ENCODE measurements at regions not wholly inside any gene's neighbourhood (a gene's known extent, or its start where the extent isn't known, plus 50 kb on each side); places are given as distances from the start of the nearest gene placed in this dataset.

- H3K27ac ChIP-seq = no peak overlapping the region
- H3K9me3 ChIP-seq = no peaks in the 10 kb centered on the region
- H3K4me1 ChIP-seq (replicated peaks) = no peaks in the 10 kb centered on the region
- no peak for DNase-seq (ENCODE audit: low spot score)
- intact Hi-C loops (cut with DNase I) = no loop called here
- no peaks in the 10 kb centered on the region for H3K36me3 ChIP-seq
- no peaks in the 10 kb centered on the region for H3K27me3 ChIP-seq (replicated peaks; ENCODE audit: insufficient read depth)
- TF ChIP-seq POLR2A (IDR thresholded peaks at IDR 0.05) (no peak), POLR2AphosphoS5 (IDR thresholded peaks at IDR 0.05) (no peak)
- TF ChIP-seq, protein P1, sequence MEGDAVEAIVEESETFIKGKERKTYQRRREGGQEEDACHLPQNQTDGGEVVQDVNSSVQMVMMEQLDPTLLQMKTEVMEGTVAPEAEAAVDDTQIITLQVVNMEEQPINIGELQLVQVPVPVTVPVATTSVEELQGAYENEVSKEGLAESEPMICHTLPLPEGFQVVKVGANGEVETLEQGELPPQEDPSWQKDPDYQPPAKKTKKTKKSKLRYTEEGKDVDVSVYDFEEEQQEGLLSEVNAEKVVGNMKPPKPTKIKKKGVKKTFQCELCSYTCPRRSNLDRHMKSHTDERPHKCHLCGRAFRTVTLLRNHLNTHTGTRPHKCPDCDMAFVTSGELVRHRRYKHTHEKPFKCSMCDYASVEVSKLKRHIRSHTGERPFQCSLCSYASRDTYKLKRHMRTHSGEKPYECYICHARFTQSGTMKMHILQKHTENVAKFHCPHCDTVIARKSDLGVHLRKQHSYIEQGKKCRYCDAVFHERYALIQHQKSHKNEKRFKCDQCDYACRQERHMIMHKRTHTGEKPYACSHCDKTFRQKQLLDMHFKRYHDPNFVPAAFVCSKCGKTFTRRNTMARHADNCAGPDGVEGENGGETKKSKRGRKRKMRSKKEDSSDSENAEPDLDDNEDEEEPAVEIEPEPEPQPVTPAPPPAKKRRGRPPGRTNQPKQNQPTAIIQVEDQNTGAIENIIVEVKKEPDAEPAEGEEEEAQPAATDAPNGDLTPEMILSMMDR (IDR thresholded peaks at IDR 0.05) = no peak
- no peak overlapping the region for H3K4me3 ChIP-seq
- 86% methylated on average over 3 of the region's 3 CpGs for WGBS
Observed at GRCh38 chr1:81597720-81598426, 202.9 kb upstream of the ADGRL2 start.

DNA sequence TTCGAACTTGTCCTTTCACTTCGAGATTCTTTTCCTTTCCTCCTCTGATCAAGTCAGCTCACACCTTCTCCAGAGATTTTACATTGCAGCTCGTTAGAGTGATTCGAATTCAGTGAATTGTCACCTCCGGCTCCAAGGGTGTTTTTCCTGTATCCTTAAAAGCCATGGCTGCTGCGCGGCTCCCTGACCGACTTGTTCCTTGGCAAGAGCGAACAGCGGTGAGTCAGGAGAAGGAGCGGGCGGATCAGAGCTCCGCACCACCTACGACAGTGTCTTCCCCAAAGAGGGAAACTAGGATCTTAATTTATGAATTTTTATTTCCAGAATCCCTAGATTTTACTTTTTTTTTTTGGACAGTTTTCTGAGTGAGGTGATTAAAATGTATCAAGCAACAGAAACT is 204.4 kb upstream of the ADGRL2 start:
- Histone ChIP-seq H3K27ac (no peak overlapping the region), H3K4me1 (replicated peaks) (no peaks in the 10 kb centered on the region), H3K27me3 (replicated peaks; ENCODE audit: insufficient read depth) (no peaks in the 10 kb centered on the region), H3K36me3 (no peaks in the 10 kb centered on the region), H3K4me3 (no peak overlapping the region), H3K9me3 (no peaks in the 10 kb centered on the region)
- TF ChIP-seq POLR2AphosphoS5 (IDR thresholded peaks at IDR 0.05) (no peak), POLR2A (IDR thresholded peaks at IDR 0.05) (no peak)
- TF ChIP-seq, protein P1 (IDR thresholded peaks at IDR 0.05) = no peak
- DNase-seq (ENCODE audit: low spot score) = no peak
- intact Hi-C loops (cut with DNase I) = no loop called here
- 97% methylated on average over 14 of the region's 14 CpGs for WGBS

- no peaks in the 10 kb centered on the region for H3K9me3 ChIP-seq
- H3K36me3 ChIP-seq = no peaks in the 10 kb centered on the region
- 17% methylated on average over 1 of the region's 1 CpG for WGBS
- no peak overlapping the region for H3K27ac ChIP-seq
- H3K4me1 ChIP-seq (replicated peaks) = no peaks in the 10 kb centered on the region
- no peak overlapping the region for H3K4me3 ChIP-seq
- no peaks in the 10 kb centered on the region for H3K27me3 ChIP-seq (replicated peaks; ENCODE audit: insufficient read depth)
- intact Hi-C loops (cut with DNase I) = no loop called here
- TF ChIP-seq POLR2A (IDR thresholded peaks at IDR 0.05) = no peak
- TF ChIP-seq, protein P1 (IDR thresholded peaks at IDR 0.05) = no peak
- TF ChIP-seq POLR2AphosphoS5 (IDR thresholded peaks at IDR 0.05) = no peak
- no peak for DNase-seq (ENCODE audit: low spot score)
Observed at GRCh38 chr1:81594206-81594605, 206.5 kb upstream of the ADGRL2 start.

GRCh38 chr1:81592233-81592632 is 208.5 kb upstream of the ADGRL2 start:
- intact Hi-C loops (cut with DNase I) = no loop called here
- no peaks in the 10 kb centered on the region for H3K9me3 ChIP-seq
- no peak overlapping the region for H3K4me3 ChIP-seq
- no peaks in the 10 kb centered on the region for H3K4me1 ChIP-seq (replicated peaks)
- TF ChIP-seq, protein P1 (IDR thresholded peaks at IDR 0.05) = no peak
- TF ChIP-seq POLR2AphosphoS5 (IDR thresholded peaks at IDR 0.05) = no peak
- no peak for TF ChIP-seq POLR2A (IDR thresholded peaks at IDR 0.05)
- no peaks in the 10 kb centered on the region for H3K36me3 ChIP-seq
- no peak for DNase-seq (ENCODE audit: low spot score)
- no peak overlapping the region for H3K27ac ChIP-seq
- no peaks in the 10 kb centered on the region for H3K27me3 ChIP-seq (replicated peaks; ENCODE audit: insufficient read depth)
- WGBS = 65% methylated on average over 2 of the region's 2 CpGs

DNA sequence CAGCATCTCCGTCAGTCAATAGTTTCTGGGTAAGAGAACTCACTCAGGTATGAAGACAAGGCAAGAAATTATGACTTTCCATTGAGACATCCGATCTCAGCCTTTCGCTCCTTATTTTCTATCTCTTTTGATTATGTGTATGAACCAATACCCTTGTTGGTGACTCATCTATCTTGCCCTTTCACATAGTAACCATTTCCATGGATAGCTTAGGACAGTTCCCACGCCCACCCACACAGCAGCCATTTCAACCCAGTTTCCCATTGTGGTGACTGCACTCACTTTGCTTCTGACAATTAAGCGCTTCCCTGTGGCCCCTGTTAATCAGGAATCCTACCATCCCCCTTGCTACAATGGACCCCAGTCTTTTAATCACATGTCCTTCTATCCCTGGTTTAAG is 210.6 kb upstream of the ADGRL2 start:
- no peaks in the 10 kb centered on the region for H3K4me1 ChIP-seq (replicated peaks)
- TF ChIP-seq, protein P1 (IDR thresholded peaks at IDR 0.05) = no peak
- no peak for TF ChIP-seq POLR2AphosphoS5 (IDR thresholded peaks at IDR 0.05)
- no peaks in the 10 kb centered on the region for H3K9me3 ChIP-seq
- 74% methylated on average over 5 of the region's 5 CpGs for WGBS
- no peak overlapping the region for H3K4me3 ChIP-seq
- intact Hi-C loops (cut with DNase I) = no loop called here
- no peaks in the 10 kb centered on the region for H3K36me3 ChIP-seq
- H3K27me3 ChIP-seq (replicated peaks; ENCODE audit: insufficient read depth) = no peaks in the 10 kb centered on the region
- no peak for DNase-seq (ENCODE audit: low spot score)
- no peak overlapping the region for H3K27ac ChIP-seq

All from prostate gland (tissue), 2 donors.